Neuronal stem cell (in vitro differentiated cells): ENCODE measurements at regions not wholly inside any gene's neighbourhood (a gene's known extent, or its start where the extent isn't known, plus 50 kb on each side); places are given as distances from the start of the nearest gene placed in this dataset.

Experiments
- DNase-seq: peaks from one replicate; pipeline ENCODE4 v3.0.0-alpha.2; 2013; ENCODE audit warnings: low spot score
- H2AFZ ChIP-seq: one replicate; pipeline ENCODE4 v1.6.1; 2013; ENCODE audit warnings: mild to moderate bottlenecking, low read length, inconsistent platforms
- H2AK5ac ChIP-seq: 2 replicates; pipeline ENCODE4 v1.6.1; 2013; ENCODE audit warnings: low read depth, mild to moderate bottlenecking, inconsistent platforms, low read length, moderate library complexity, mixed read lengths
- H2BK120ac ChIP-seq: 2 replicates; pipeline ENCODE4 v1.6.1; 2013; ENCODE audit warnings: low read depth, mild to moderate bottlenecking, inconsistent platforms, low read length, moderate library complexity, mixed read lengths
- H2BK12ac ChIP-seq: one replicate; pipeline ENCODE4 v1.6.1; 2013; ENCODE audit warnings: low read length, inconsistent platforms
- H2BK15ac ChIP-seq: 2 replicates; pipeline ENCODE4 v1.6.1; 2013; ENCODE audit warnings: mild to moderate bottlenecking, low read length, inconsistent platforms, mixed read lengths
- H2BK5ac ChIP-seq: one replicate; pipeline ENCODE4 v1.6.1; 2013; ENCODE audit warnings: inconsistent platforms, mild to moderate bottlenecking, low read length, moderate library complexity
- H3K14ac ChIP-seq: one replicate; pipeline ENCODE4 v1.6.1; 2013; ENCODE audit warnings: low read length, inconsistent platforms
- H3K18ac ChIP-seq: 2 replicates; pipeline ENCODE4 v1.6.1; 2013; ENCODE audit warnings: low read length, inconsistent platforms
- H3K23ac ChIP-seq: 2 replicates; pipeline ENCODE4 v1.6.1; 2013; ENCODE audit warnings: low read depth, mild to moderate bottlenecking, mixed read lengths, low read length, inconsistent platforms; ENCODE audit not compliant: poor library complexity
- H3K27ac ChIP-seq: replicated peaks from 3 replicates; pipeline ENCODE4 v1.5.1; 2013; ENCODE audit warnings: low read length, inconsistent platforms
- H3K27me3 ChIP-seq, 3 experiments: 2 replicates each; pipeline ENCODE4 v1.6.1; 2013; ENCODE audit warnings: low read length in 3 of 3, mild to moderate bottlenecking in 2 of 3, inconsistent platforms in 1 of 3, low read depth in 1 of 3, mixed read lengths in 1 of 3, moderate library complexity in 1 of 3; ENCODE audit not compliant: control insufficient read depth in 3 of 3, insufficient read depth in 3 of 3
- H3K36me3 ChIP-seq, 2 donors: replicated peaks in 1 of 2; 2 replicates each; pipeline ENCODE4 v1.6.1; 2013; ENCODE audit warnings: low read length in 2 of 2; ENCODE audit not compliant: control insufficient read depth in 2 of 2, insufficient read depth in 2 of 2
- H3K4ac ChIP-seq: 2 replicates; pipeline ENCODE4 v1.6.1; 2013; ENCODE audit warnings: inconsistent platforms, mild to moderate bottlenecking, low read length, moderate library complexity
- H3K4me1 ChIP-seq, 2 donors: 1 replicate in 1 of 2; 2 replicates in 1 of 2; pipeline ENCODE4 v1.6.1; 2013; ENCODE audit warnings: low read length in 2 of 2, low read depth in 1 of 2; ENCODE audit not compliant: control insufficient read depth in 2 of 2, insufficient read depth in 1 of 2
- H3K4me2 ChIP-seq: one replicate; pipeline ENCODE4 v1.6.1; 2013; ENCODE audit warnings: mild to moderate bottlenecking, low read length, inconsistent platforms; ENCODE audit not compliant: insufficient read depth, poor library complexity, severe bottlenecking
- H3K4me3 ChIP-seq, 2 donors: 2 replicates each; pipeline ENCODE4 v1.5.1; 2013; ENCODE audit warnings: low read length in 2 of 2, mild to moderate bottlenecking in 2 of 2, inconsistent platforms in 1 of 2, moderate library complexity in 1 of 2
- H3K79me1 ChIP-seq: one replicate; pipeline ENCODE4 v1.6.1; 2013; ENCODE audit warnings: low read depth, mild to moderate bottlenecking, inconsistent platforms, low read length, moderate library complexity
- H3K9ac ChIP-seq: one replicate; pipeline ENCODE4 v1.6.1; 2013; ENCODE audit warnings: mild to moderate bottlenecking, low read depth, low read length, inconsistent platforms; ENCODE audit not compliant: poor library complexity
- H3K9me3 ChIP-seq, 2 donors: replicated peaks in 1 of 2; 2 replicates each; pipeline versions ENCODE3 to v1.6.1; 2013; ENCODE audit warnings: low read length in 2 of 2, mild to moderate bottlenecking in 2 of 2, inconsistent platforms in 1 of 2, low read depth in 1 of 2, mixed read lengths in 1 of 2, moderate library complexity in 1 of 2; ENCODE audit not compliant: control insufficient read depth in 2 of 2, insufficient read depth in 1 of 2
- H4K8ac ChIP-seq: one replicate; pipeline ENCODE4 v1.6.1; 2013; ENCODE audit warnings: low read depth, mild to moderate bottlenecking, inconsistent platforms, low read length, moderate library complexity
- H4K91ac ChIP-seq: one replicate; pipeline ENCODE4 v1.6.1; 2013; ENCODE audit warnings: low read length, low read depth, mild to moderate bottlenecking, inconsistent platforms; ENCODE audit not compliant: poor library complexity
- WGBS, 2 donors: extraction: QIAGEN DNeasy Blood & Tissue Kit; methylation state at CpG; one replicate each; pipeline ENCODE4 v1.1.7; 2013; ENCODE audit warnings: missing lambda C conversion rate in 2 of 2, mixed read lengths in 1 of 2; ENCODE audit not compliant: insufficient read length in 2 of 2, insufficient replicate concordance in 1 of 2; ENCODE audit errors: extremely low coverage in 2 of 2; 5-methylcytosine and 5-hydroxymethylcytosine counted together

DNA sequence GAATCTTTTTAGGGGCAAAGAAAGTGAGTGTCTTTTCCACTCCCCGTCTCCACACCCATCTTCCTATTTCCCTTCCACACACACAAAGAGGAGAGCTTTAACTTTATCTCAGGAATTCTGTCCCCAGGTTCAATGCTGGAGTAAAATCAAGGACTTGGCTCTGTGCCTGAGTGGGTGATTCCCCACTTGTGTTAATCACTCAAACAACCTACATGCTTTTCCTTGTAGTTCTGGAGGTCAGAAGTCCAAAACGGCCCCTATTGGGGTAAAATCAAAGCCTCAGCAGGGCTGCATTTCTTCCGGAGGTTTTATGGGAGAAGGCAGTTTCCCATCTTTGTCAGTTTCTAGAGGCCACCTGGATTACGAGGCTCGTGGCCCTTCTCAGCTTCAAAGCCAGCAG is 422.3 kb upstream of the RBFOX1 start:
- no peak overlapping the region for H3K27ac ChIP-seq
- H3K79me1 ChIP-seq = no peaks in the 10 kb centered on the region
- H2BK5ac ChIP-seq = no peak overlapping the region
- H4K8ac ChIP-seq = no peak overlapping the region
- H3K4me2 ChIP-seq = no peak overlapping the region
- H3K4me1 ChIP-seq = peaks cover 0 to 3% of the 10 kb centered on the region in 2 donors
- no peaks in the 10 kb centered on the region for H3K36me3 ChIP-seq
- WGBS, 2 donors = no CpG with 5 or more reads among the region's 5 CpGs
- no peak overlapping the region for H2AK5ac ChIP-seq
- no peak overlapping the region for H4K91ac ChIP-seq
- no peak overlapping the region for H3K4ac ChIP-seq
- no peak overlapping the region for H2BK12ac ChIP-seq
- no peak overlapping the region for H3K4me3 ChIP-seq
- no peak overlapping the region for H3K14ac ChIP-seq
- no peaks in the 10 kb centered on the region for H3K9me3 ChIP-seq
- H3K9ac ChIP-seq = no peak overlapping the region
- no peaks in the 10 kb centered on the region for H3K27me3 ChIP-seq
- no peak overlapping the region for H2BK15ac ChIP-seq
- no peak overlapping the region for H2BK120ac ChIP-seq
- no peak overlapping the region for H2AFZ ChIP-seq
- H3K18ac ChIP-seq = no peak overlapping the region
- no peak overlapping the region for H3K23ac ChIP-seq
- no peak for DNase-seq

DNA sequence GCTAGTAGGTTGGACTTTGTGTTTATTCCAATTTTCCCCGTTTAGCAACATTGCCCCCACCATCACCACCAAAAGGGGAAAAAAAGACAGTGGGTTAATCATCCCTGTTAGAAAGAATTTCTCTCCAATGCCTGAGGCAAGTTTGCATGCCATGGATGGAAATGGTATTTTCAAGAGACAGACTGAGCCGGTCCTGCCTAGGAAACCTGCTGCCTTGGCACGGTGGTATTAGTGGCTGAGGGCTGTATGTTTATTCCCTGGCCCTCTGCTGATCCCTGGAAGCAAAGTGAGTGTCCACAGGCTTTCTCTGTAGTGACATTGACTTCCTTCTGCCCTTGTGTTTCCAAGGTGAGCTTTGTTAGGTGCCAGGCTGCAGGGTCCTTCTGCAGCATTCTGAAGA is 427.0 kb upstream of the RBFOX1 start:
- Histone ChIP-seq H4K91ac (no peak overlapping the region), H3K36me3 (no peaks in the 10 kb centered on the region), H3K4me3 (no peak overlapping the region), H3K27ac (no peak overlapping the region), H3K9ac (no peak overlapping the region), H2AK5ac (no peak overlapping the region), H3K4me2 (no peak overlapping the region), H3K4me1 (peaks cover 0 to 6% of the 10 kb centered on the region in 2 donors), H3K18ac (peak overlapping the region; percentile 7), H2BK15ac (no peak overlapping the region), H3K27me3 (no peaks in the 10 kb centered on the region), H2BK5ac (no peak overlapping the region), H3K14ac (no peak overlapping the region), H3K9me3 (no peaks in the 10 kb centered on the region), H4K8ac (no peak overlapping the region), H2BK120ac (no peak overlapping the region), H2BK12ac (no peak overlapping the region), H3K4ac (no peak overlapping the region), H2AFZ (no peak overlapping the region), H3K23ac (no peak overlapping the region), H3K79me1 (no peaks in the 10 kb centered on the region)
- WGBS, 2 donors = no CpG with 5 or more reads among the region's 3 CpGs
- no peak for DNase-seq

DNA sequence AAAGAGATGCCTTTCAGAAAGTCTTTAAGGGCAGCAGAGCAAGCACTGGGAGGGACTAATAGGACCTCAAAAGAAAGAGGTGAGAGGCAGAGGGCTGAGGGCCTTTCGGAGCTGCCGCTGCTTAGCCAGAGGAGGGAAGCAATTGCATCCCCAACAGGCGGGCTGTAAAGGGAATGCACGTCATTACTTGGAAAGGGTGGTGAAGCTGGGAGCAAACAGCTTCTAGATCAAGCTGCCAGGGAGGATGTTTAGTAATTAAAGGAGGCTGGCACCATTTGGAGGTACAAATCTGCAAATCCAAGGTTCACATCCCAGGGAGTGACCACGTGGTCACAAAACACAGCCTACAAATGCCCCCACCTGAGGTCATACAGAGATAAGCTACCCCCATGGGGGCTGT is 429.0 kb upstream of the RBFOX1 start:
- H3K79me1 ChIP-seq = no peaks in the 10 kb centered on the region
- H2AK5ac ChIP-seq = no peak overlapping the region
- H4K8ac ChIP-seq = no peak overlapping the region
- no peak overlapping the region for H3K4me2 ChIP-seq
- no peaks in the 10 kb centered on the region for H3K36me3 ChIP-seq
- H3K18ac ChIP-seq = no peak overlapping the region
- H4K91ac ChIP-seq = no peak overlapping the region
- H3K27ac ChIP-seq = no peak overlapping the region
- H3K4ac ChIP-seq = no peak overlapping the region
- H3K4me3 ChIP-seq = no peak overlapping the region
- no peak overlapping the region for H3K9ac ChIP-seq
- H2BK5ac ChIP-seq = no peak overlapping the region
- H3K23ac ChIP-seq = no peak overlapping the region
- H3K9me3 ChIP-seq = no peaks in the 10 kb centered on the region
- H3K14ac ChIP-seq = no peak overlapping the region
- H2BK12ac ChIP-seq = no peak overlapping the region
- H2BK15ac ChIP-seq = no peak overlapping the region
- no peaks in the 10 kb centered on the region for H3K27me3 ChIP-seq
- WGBS, 2 donors = no CpG with 5 or more reads among the region's 5 CpGs
- DNase-seq = no peak
- H2BK120ac ChIP-seq = no peak overlapping the region
- H3K4me1 ChIP-seq = peaks cover 0 to 6% of the 10 kb centered on the region in 2 donors
- no peak overlapping the region for H2AFZ ChIP-seq

DNA sequence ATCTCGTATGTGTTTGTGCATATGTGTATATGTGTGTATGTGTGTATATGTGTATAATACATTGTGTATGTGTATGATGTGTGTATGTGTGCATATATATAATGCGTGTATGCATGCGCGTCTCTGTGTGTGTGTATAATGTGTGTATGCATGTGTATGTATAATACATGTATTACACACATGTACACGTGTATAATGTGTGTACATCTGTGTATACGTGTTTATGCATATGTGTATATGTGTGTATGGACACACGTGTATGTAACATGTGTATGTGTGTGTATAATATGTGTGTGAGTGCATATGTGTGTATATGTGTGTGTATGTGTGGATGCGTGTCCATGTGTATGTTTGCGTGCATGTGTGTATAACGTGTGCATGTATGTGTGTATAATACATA is 433.7 kb upstream of the RBFOX1 start:
- Histone ChIP-seq H3K4ac (peak overlapping the region; percentile 7), H2BK15ac (no peak overlapping the region), H3K9me3 (no peaks in the 10 kb centered on the region), H2AFZ (no peak overlapping the region), H3K79me1 (no peaks in the 10 kb centered on the region), H3K18ac (no peak overlapping the region), H3K9ac (no peak overlapping the region), H3K23ac (no peak overlapping the region), H2BK120ac (no peak overlapping the region), H3K27me3 (no peaks in the 10 kb centered on the region), H2BK5ac (no peak overlapping the region), H4K8ac (no peak overlapping the region), H3K27ac (no peak overlapping the region), H3K14ac (no peak overlapping the region), H2BK12ac (no peak overlapping the region), H2AK5ac (no peak overlapping the region), H3K4me2 (no peak overlapping the region), H3K36me3 (no peaks in the 10 kb centered on the region), H3K4me1 (peaks cover 0 to 12% of the 10 kb centered on the region in 2 donors), H4K91ac (no peak overlapping the region), H3K4me3 (no peak overlapping the region)
- DNase-seq = no peak
- no CpG with 5 or more reads among the region's 10 CpGs for WGBS, 2 donors
